GM23338 (cell line): ENCODE measurements at regions not wholly inside any gene's neighbourhood (a gene's known extent, or its start where the extent isn't known, plus 50 kb on each side); places are given as distances from the start of the nearest gene placed in this dataset.

Source experiments
- ATAC-seq: fragments of 200-7000 bp; cut with Tn5 transposase; 3 replicates; pipeline ENCODE4 v1.9.1; 2020
- DNase-seq: peaks from one replicate; pipeline ENCODE4 v3.0.0-alpha.2; 2015; ENCODE audit warnings: low spot score
- H2AFZ ChIP-seq: fragments of 200-600 bp; sonication (generic); 2 replicates; pipeline ENCODE4 v1.8.0; 2016; ENCODE audit warnings: antibody characterized with exemption, mild to moderate bottlenecking, moderate library complexity
- H3F3A ChIP-seq: fragments of 200-600 bp; sonication (generic); replicated peaks from 2 replicates; pipeline ENCODE4 v1.8.0; 2017; ENCODE audit warnings: antibody characterized with exemption, mixed run types, low read depth
- H3K27ac ChIP-seq: fragments of 200-600 bp; sonication (generic); 2 replicates; pipeline ENCODE4 v1.6.1; 2016; ENCODE audit warnings: low read depth
- H3K27me3 ChIP-seq: fragments of 200-600 bp; sonication (generic); 2 replicates; pipeline ENCODE4 v1.8.0; 2016; ENCODE audit warnings: mild to moderate bottlenecking, mixed run types, moderate library complexity; ENCODE audit not compliant: insufficient read depth
- H3K36me3 ChIP-seq: fragments of 200-600 bp; sonication (generic); 2 replicates; pipeline ENCODE4 v1.8.0; 2016; ENCODE audit warnings: mild to moderate bottlenecking; ENCODE audit not compliant: insufficient read depth
- H3K4me1 ChIP-seq: fragments of 200-600 bp; sonication (generic); 2 replicates; pipeline ENCODE4 v1.8.0; 2016; ENCODE audit warnings: mild to moderate bottlenecking, moderate library complexity; ENCODE audit not compliant: insufficient read depth
- H3K4me2 ChIP-seq: fragments of 200-600 bp; sonication (generic); 2 replicates; pipeline ENCODE4 v1.7.1; 2017; ENCODE audit warnings: mixed run types
- H3K4me3 ChIP-seq: fragments of 200-600 bp; sonication (generic); 2 replicates; pipeline ENCODE4 v1.6.1; 2016; ENCODE audit warnings: mixed run types
- H3K79me2 ChIP-seq: fragments of 200-600 bp; sonication (generic); replicated peaks from 2 replicates; pipeline ENCODE4 v1.8.0; 2017; ENCODE audit warnings: mild to moderate bottlenecking; ENCODE audit not compliant: insufficient read depth
- H3K9me2 ChIP-seq: fragments of 200-600 bp; sonication (generic); 2 replicates; pipeline ENCODE4 v1.8.0; 2017; ENCODE audit not compliant: insufficient read depth
- H4K20me1 ChIP-seq: fragments of 200-600 bp; sonication (generic); replicated peaks from 2 replicates; pipeline ENCODE4 v1.8.0; 2017; ENCODE audit warnings: mild to moderate bottlenecking; ENCODE audit not compliant: insufficient read depth
- H3K27ac Mint-ChIP-seq: 2 replicates; pipeline ENCODE4 v1.8.0; 2020; ENCODE audit warnings: inconsistent platforms, mild to moderate bottlenecking, moderate library complexity, mixed read lengths
- H3K27me3 Mint-ChIP-seq: 3 replicates; pipeline ENCODE4 v1.8.0; 2022; ENCODE audit warnings: low read depth, mild to moderate bottlenecking, moderate library complexity, mixed read lengths, inconsistent platforms; ENCODE audit not compliant: insufficient read depth, poor library complexity
- H3K36me3 Mint-ChIP-seq: 3 replicates; pipeline ENCODE4 v1.8.0; 2021; ENCODE audit warnings: low read depth, mild to moderate bottlenecking, inconsistent platforms, moderate library complexity, mixed read lengths
- H3K4me1 Mint-ChIP-seq: 3 replicates; pipeline ENCODE4 v1.8.0; 2020; ENCODE audit warnings: mild to moderate bottlenecking, inconsistent platforms, mixed read lengths
- H3K4me3 Mint-ChIP-seq: 3 replicates; pipeline ENCODE4 v1.8.0; 2021; ENCODE audit warnings: moderate library complexity, mild to moderate bottlenecking, inconsistent platforms, mixed read lengths
- H3K9me3 Mint-ChIP-seq: 3 replicates; pipeline ENCODE4 v1.8.0; 2020; ENCODE audit warnings: moderate library complexity, mild to moderate bottlenecking, inconsistent platforms, mixed read lengths
- CREB1 ChIP-seq: fragments of 250-450 bp; sonication (Bioruptor Pico); IDR thresholded peaks from 2 replicates; pipeline ENCODE4 v1.5.0; 2020; ENCODE audit warnings: low read depth, mild to moderate bottlenecking, moderate library complexity
- EZH2 ChIP-seq: fragments of 200-600 bp; sonication (generic); IDR thresholded peaks from one replicate; pipeline ENCODE4 v1.8.0; 2017; ENCODE audit warnings: antibody characterized with exemption, mild to moderate bottlenecking, low read depth; ENCODE audit not compliant: unreplicated experiment
- EZH2phosphoT487 ChIP-seq: fragments of 200-600 bp; sonication (generic); IDR thresholded peaks from one replicate; pipeline ENCODE4 v1.8.1; 2018; ENCODE audit warnings: antibody characterized with exemption; ENCODE audit not compliant: unreplicated experiment
- JUNB ChIP-seq: IDR thresholded peaks from one replicate; pipeline ENCODE4 v1.6.1; 2016; ENCODE audit warnings: antibody characterized with exemption; ENCODE audit not compliant: unreplicated experiment
- NANOG ChIP-seq: IDR thresholded peaks from 2 replicates; pipeline ENCODE4 v1.6.1; 2016; ENCODE audit warnings: antibody characterized with exemption, borderline replicate concordance
- POLR2AphosphoS5 ChIP-seq: IDR thresholded peaks from 2 replicates; pipeline ENCODE4 v1.6.1; 2016; ENCODE audit warnings: antibody characterized with exemption, low read depth
- STAT1 ChIP-seq: IDR thresholded peaks from one replicate; pipeline ENCODE4 v1.6.1; 2016; ENCODE audit warnings: antibody characterized with exemption; ENCODE audit not compliant: unreplicated experiment
- ZNF114 ChIP-seq: fragments of 250-450 bp; sonication (Bioruptor Pico); IDR thresholded peaks from 2 replicates; pipeline ENCODE4 v1.5.0; 2020; ENCODE audit warnings: mild to moderate bottlenecking, moderate library complexity
- ZNF331 ChIP-seq: fragments of 250-450 bp; sonication (Bioruptor Pico); IDR thresholded peaks from 2 replicates; pipeline ENCODE4 v1.5.0; 2020; ENCODE audit warnings: low read depth, mild to moderate bottlenecking, moderate library complexity
- TF ChIP-seq, protein P1 (sequence below): IDR thresholded peaks from 2 replicates; pipeline ENCODE4 v1.6.1; 2016; ENCODE audit warnings: antibody characterized with exemption
- TF ChIP-seq, protein P2 (sequence below): IDR thresholded peaks from one replicate; pipeline ENCODE4 v1.6.1; 2018; ENCODE audit warnings: antibody characterized with exemption; ENCODE audit not compliant: unreplicated experiment
- TF ChIP-seq, protein P3 (sequence below), 2 experiments: fragments of 200-600 bp in 1 of 2; sonication (generic) in 1 of 2; conservative IDR thresholded peaks; 2 replicates each; pipeline versions ENCODE4 v1.5.1 to v1.6.1; 2016 to 2017; ENCODE audit warnings: antibody characterized with exemption in 2 of 2, low read depth in 2 of 2, mild to moderate bottlenecking in 2 of 2, moderate library complexity in 1 of 2
- TF ChIP-seq, protein P4 (sequence below): fragments of 250-450 bp; sonication (Bioruptor Pico); IDR thresholded peaks from 2 replicates; pipeline ENCODE4 v1.5.0; 2020; ENCODE audit warnings: mild to moderate bottlenecking, moderate library complexity

DNA sequence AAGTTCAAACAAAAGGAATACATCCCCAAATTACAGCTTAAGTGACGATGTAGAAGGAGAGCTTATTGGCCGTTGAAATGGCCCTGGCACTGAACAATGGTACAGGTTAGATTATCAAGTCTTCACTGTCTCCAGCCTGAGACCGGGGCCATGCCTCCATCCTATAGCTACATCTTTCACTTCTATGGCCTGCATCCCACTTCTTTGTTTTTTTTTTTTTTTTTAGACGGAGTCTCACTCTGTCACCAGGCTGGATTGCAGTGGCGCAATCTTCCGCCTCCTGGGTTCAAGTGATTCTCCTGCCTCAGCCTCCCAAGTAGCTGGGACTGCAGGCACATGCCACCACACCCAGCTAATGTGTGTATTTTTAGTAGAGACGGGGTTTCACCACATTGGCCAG lies 464.6 kb downstream of the CDH26 start:
- DNase-seq = no peak
- ATAC-seq = no peak
- no peak overlapping the region for H2AFZ ChIP-seq
- no peaks in the 10 kb centered on the region for H3K9me2 ChIP-seq
- TF ChIP-seq, protein P1, sequence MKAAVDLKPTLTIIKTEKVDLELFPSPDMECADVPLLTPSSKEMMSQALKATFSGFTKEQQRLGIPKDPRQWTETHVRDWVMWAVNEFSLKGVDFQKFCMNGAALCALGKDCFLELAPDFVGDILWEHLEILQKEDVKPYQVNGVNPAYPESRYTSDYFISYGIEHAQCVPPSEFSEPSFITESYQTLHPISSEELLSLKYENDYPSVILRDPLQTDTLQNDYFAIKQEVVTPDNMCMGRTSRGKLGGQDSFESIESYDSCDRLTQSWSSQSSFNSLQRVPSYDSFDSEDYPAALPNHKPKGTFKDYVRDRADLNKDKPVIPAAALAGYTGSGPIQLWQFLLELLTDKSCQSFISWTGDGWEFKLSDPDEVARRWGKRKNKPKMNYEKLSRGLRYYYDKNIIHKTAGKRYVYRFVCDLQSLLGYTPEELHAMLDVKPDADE = no peak
- TF ChIP-seq, protein P2, sequence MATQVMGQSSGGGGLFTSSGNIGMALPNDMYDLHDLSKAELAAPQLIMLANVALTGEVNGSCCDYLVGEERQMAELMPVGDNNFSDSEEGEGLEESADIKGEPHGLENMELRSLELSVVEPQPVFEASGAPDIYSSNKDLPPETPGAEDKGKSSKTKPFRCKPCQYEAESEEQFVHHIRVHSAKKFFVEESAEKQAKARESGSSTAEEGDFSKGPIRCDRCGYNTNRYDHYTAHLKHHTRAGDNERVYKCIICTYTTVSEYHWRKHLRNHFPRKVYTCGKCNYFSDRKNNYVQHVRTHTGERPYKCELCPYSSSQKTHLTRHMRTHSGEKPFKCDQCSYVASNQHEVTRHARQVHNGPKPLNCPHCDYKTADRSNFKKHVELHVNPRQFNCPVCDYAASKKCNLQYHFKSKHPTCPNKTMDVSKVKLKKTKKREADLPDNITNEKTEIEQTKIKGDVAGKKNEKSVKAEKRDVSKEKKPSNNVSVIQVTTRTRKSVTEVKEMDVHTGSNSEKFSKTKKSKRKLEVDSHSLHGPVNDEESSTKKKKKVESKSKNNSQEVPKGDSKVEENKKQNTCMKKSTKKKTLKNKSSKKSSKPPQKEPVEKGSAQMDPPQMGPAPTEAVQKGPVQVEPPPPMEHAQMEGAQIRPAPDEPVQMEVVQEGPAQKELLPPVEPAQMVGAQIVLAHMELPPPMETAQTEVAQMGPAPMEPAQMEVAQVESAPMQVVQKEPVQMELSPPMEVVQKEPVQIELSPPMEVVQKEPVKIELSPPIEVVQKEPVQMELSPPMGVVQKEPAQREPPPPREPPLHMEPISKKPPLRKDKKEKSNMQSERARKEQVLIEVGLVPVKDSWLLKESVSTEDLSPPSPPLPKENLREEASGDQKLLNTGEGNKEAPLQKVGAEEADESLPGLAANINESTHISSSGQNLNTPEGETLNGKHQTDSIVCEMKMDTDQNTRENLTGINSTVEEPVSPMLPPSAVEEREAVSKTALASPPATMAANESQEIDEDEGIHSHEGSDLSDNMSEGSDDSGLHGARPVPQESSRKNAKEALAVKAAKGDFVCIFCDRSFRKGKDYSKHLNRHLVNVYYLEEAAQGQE = no peak
- no peak for TF ChIP-seq ZNF331 (CRISPR knock-in tag)
- TF ChIP-seq EZH2phosphoT487 = no peak
- TF ChIP-seq JUNB = no peak
- no peak for TF ChIP-seq STAT1
- no peak for TF ChIP-seq POLR2AphosphoS5
- TF ChIP-seq EZH2 = no peak
- TF ChIP-seq NANOG = no peak
- no peak for TF ChIP-seq ZNF114
- TF ChIP-seq CREB1 = no peak
- TF ChIP-seq, protein P3, sequence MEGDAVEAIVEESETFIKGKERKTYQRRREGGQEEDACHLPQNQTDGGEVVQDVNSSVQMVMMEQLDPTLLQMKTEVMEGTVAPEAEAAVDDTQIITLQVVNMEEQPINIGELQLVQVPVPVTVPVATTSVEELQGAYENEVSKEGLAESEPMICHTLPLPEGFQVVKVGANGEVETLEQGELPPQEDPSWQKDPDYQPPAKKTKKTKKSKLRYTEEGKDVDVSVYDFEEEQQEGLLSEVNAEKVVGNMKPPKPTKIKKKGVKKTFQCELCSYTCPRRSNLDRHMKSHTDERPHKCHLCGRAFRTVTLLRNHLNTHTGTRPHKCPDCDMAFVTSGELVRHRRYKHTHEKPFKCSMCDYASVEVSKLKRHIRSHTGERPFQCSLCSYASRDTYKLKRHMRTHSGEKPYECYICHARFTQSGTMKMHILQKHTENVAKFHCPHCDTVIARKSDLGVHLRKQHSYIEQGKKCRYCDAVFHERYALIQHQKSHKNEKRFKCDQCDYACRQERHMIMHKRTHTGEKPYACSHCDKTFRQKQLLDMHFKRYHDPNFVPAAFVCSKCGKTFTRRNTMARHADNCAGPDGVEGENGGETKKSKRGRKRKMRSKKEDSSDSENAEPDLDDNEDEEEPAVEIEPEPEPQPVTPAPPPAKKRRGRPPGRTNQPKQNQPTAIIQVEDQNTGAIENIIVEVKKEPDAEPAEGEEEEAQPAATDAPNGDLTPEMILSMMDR (conservative IDR thresholded peaks at IDR 0.05; ENCODE audit: low read depth in 2 of 2) = no peak
- TF ChIP-seq, protein P4, sequence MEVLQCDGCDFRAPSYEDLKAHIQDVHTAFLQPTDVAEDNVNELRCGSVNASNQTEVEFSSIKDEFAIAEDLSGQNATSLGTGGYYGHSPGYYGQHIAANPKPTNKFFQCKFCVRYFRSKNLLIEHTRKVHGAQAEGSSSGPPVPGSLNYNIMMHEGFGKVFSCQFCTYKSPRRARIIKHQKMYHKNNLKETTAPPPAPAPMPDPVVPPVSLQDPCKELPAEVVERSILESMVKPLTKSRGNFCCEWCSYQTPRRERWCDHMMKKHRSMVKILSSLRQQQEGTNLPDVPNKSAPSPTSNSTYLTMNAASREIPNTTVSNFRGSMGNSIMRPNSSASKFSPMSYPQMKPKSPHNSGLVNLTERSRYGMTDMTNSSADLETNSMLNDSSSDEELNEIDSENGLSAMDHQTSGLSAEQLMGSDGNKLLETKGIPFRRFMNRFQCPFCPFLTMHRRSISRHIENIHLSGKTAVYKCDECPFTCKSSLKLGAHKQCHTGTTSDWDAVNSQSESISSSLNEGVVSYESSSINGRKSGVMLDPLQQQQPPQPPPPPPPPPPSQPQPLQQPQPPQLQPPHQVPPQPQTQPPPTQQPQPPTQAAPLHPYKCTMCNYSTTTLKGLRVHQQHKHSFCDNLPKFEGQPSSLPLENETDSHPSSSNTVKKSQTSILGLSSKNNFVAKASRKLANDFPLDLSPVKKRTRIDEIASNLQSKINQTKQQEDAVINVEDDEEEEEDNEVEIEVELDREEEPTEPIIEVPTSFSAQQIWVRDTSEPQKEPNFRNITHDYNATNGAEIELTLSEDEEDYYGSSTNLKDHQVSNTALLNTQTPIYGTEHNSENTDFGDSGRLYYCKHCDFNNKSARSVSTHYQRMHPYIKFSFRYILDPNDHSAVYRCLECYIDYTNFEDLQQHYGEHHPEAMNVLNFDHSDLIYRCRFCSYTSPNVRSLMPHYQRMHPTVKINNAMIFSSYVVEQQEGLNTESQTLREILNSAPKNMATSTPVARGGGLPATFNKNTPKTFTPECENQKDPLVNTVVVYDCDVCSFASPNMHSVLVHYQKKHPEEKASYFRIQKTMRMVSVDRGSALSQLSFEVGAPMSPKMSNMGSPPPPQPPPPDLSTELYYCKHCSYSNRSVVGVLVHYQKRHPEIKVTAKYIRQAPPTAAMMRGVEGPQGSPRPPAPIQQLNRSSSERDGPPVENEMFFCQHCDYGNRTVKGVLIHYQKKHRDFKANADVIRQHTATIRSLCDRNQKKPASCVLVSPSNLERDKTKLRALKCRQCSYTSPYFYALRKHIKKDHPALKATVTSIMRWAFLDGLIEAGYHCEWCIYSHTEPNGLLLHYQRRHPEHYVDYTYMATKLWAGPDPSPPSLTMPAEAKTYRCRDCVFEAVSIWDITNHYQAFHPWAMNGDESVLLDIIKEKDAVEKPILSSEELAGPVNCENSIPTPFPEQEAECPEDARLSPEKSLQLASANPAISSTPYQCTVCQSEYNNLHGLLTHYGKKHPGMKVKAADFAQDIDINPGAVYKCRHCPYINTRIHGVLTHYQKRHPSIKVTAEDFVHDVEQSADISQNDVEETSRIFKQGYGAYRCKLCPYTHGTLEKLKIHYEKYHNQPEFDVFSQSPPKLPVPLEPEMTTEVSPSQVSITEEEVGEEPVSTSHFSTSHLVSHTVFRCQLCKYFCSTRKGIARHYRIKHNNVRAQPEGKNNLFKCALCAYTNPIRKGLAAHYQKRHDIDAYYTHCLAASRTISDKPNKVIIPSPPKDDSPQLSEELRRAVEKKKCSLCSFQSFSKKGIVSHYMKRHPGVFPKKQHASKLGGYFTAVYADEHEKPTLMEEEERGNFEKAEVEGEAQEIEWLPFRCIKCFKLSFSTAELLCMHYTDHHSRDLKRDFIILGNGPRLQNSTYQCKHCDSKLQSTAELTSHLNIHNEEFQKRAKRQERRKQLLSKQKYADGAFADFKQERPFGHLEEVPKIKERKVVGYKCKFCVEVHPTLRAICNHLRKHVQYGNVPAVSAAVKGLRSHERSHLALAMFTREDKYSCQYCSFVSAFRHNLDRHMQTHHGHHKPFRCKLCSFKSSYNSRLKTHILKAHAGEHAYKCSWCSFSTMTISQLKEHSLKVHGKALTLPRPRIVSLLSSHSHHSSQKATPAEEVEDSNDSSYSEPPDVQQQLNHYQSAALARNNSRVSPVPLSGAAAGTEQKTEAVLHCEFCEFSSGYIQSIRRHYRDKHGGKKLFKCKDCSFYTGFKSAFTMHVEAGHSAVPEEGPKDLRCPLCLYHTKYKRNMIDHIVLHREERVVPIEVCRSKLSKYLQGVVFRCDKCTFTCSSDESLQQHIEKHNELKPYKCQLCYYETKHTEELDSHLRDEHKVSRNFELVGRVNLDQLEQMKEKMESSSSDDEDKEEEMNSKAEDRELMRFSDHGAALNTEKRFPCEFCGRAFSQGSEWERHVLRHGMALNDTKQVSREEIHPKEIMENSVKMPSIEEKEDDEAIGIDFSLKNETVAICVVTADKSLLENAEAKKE (CRISPR knock-in tag) = no peak
- no peaks in the 10 kb centered on the region for H3K9me3 Mint-ChIP-seq
- peaks cover 1% of the 10 kb centered on the region for H3K27me3 Mint-ChIP-seq
- no peak overlapping the region for H3K27ac Mint-ChIP-seq
- no peak overlapping the region for H3K27ac ChIP-seq
- no peaks in the 10 kb centered on the region for H3K4me1 ChIP-seq
- no peaks in the 10 kb centered on the region for H4K20me1 ChIP-seq
- H3K4me1 Mint-ChIP-seq = no peaks in the 10 kb centered on the region; the same call in 2 of the 3 replicates
- H3K36me3 Mint-ChIP-seq = no peaks in the 10 kb centered on the region
- no peaks in the 10 kb centered on the region for H3F3A ChIP-seq
- H3K36me3 ChIP-seq = peaks cover 4% of the 10 kb centered on the region; the same call in 1 of the 2 replicates
- H3K4me3 Mint-ChIP-seq = no peak overlapping the region
- H3K4me3 ChIP-seq = no peak overlapping the region
- no peaks in the 10 kb centered on the region for H3K79me2 ChIP-seq
- H3K4me2 ChIP-seq = no peak overlapping the region
- H3K27me3 ChIP-seq = no peaks in the 10 kb centered on the region; the same call in 1 of the 2 replicates
